ENCODE measurements at regions not wholly inside any gene's neighbourhood (a gene's known extent, or its start where the extent isn't known, plus 50 kb on each side); places are given as distances from the start of the nearest gene placed in this dataset.

- TF ChIP-seq CTCF (IDR thresholded peaks at IDR 0.05): no peak
- TF ChIP-seq POLR2A (IDR thresholded peaks at IDR 0.05): no peak
Observed at GRCh38 chr15:81752546-81752942, 293.3 kb downstream of the MEX3B start.
